ENCODE measurements at regions not wholly inside any gene's neighbourhood (a gene's known extent, or its start where the extent isn't known, plus 50 kb on each side); places are given as distances from the start of the nearest gene placed in this dataset.

GRCh38 chr6:95204178-95204577 lies 373.2 kb upstream of the MANEA start:
- H3K4me1 ChIP-seq (ENCODE audit: insufficient read depth, low read length, severe bottlenecking) = no peaks in the 10 kb centered on the region
- H2AFZ ChIP-seq (ENCODE audit: low read length) = no peak overlapping the region
- TF ChIP-seq CTCF (IDR thresholded peaks at IDR 0.05; ENCODE audit: low read length) (no peak), EZH2 (IDR thresholded peaks at IDR 0.05; ENCODE audit: borderline replicate concordance, low read length) (no peak)
- H3K9me2 ChIP-seq (ENCODE audit: low read depth, low read length) = no peaks in the 10 kb centered on the region
- no peaks in the 10 kb centered on the region for H3F3A ChIP-seq (ENCODE audit: insufficient read depth, low read length)
- no peaks in the 10 kb centered on the region for H3K27me3 ChIP-seq (ENCODE audit: insufficient read depth, low read length)
- no peak overlapping the region for H3K27ac ChIP-seq (ENCODE audit: low read depth, low read length, poor library complexity, severe bottlenecking)
- H3K79me2 ChIP-seq (ENCODE audit: insufficient read depth, low read length) = no peaks in the 10 kb centered on the region
- no peaks in the 10 kb centered on the region for H3K36me3 ChIP-seq (ENCODE audit: insufficient read depth, low read length)
- no peak overlapping the region for H3K4me3 ChIP-seq (ENCODE audit: low read depth, low read length, poor library complexity, severe bottlenecking)
- H3K4me2 ChIP-seq (ENCODE audit: low read length) = no peak overlapping the region
- H3K9me3 ChIP-seq (ENCODE audit: low read length) = no peaks in the 10 kb centered on the region
- no peaks in the 10 kb centered on the region; the same call in 1 of the 2 replicates for H4K20me1 ChIP-seq (ENCODE audit: insufficient read depth, low read length)
- H3K9ac ChIP-seq (ENCODE audit: low read length) = no peak overlapping the region

- TF ChIP-seq CTCF (IDR thresholded peaks at IDR 0.05; ENCODE audit: low read length) (no peak), EZH2 (IDR thresholded peaks at IDR 0.05; ENCODE audit: borderline replicate concordance, low read length) (no peak)
Observed at GRCh38 chr6:95208621-95209020, 368.7 kb upstream of the MANEA start.

GRCh38 chr6:95209074-95209473 lies 368.3 kb upstream of the MANEA start:
- H3K9ac ChIP-seq (ENCODE audit: low read length) = no peak overlapping the region
- H3F3A ChIP-seq (ENCODE audit: insufficient read depth, low read length) = no peaks in the 10 kb centered on the region
- H3K27me3 ChIP-seq (ENCODE audit: insufficient read depth, low read length) = no peaks in the 10 kb centered on the region
- no peaks in the 10 kb centered on the region for H3K9me2 ChIP-seq (ENCODE audit: low read depth, low read length)
- TF ChIP-seq CTCF (IDR thresholded peaks at IDR 0.05; ENCODE audit: low read length) (no peak), EZH2 (IDR thresholded peaks at IDR 0.05; ENCODE audit: borderline replicate concordance, low read length) (no peak)
- no peak overlapping the region for H3K4me2 ChIP-seq (ENCODE audit: low read length)
- H4K20me1 ChIP-seq (ENCODE audit: insufficient read depth, low read length) = no peaks in the 10 kb centered on the region
- H2AFZ ChIP-seq (ENCODE audit: low read length) = no peak overlapping the region
- no peaks in the 10 kb centered on the region for H3K36me3 ChIP-seq (ENCODE audit: insufficient read depth, low read length)
- no peaks in the 10 kb centered on the region for H3K79me2 ChIP-seq (ENCODE audit: insufficient read depth, low read length)
- no peaks in the 10 kb centered on the region for H3K4me1 ChIP-seq (ENCODE audit: insufficient read depth, low read length, severe bottlenecking)
- no peak overlapping the region for H3K4me3 ChIP-seq (ENCODE audit: low read depth, low read length, poor library complexity, severe bottlenecking)
- no peaks in the 10 kb centered on the region for H3K9me3 ChIP-seq (ENCODE audit: low read length)
- no peak overlapping the region for H3K27ac ChIP-seq (ENCODE audit: low read depth, low read length, poor library complexity, severe bottlenecking)

More at GRCh38 chr6:95208621-95209020, 368.7 kb upstream of the MANEA start:
- Histone ChIP-seq H3K4me2 (ENCODE audit: low read length) (no peak overlapping the region), H3F3A (ENCODE audit: insufficient read depth, low read length) (no peaks in the 10 kb centered on the region), H3K9me2 (ENCODE audit: low read depth, low read length) (no peaks in the 10 kb centered on the region), H4K20me1 (ENCODE audit: insufficient read depth, low read length) (no peaks in the 10 kb centered on the region), H2AFZ (ENCODE audit: low read length) (no peak overlapping the region), H3K9me3 (ENCODE audit: low read length) (no peaks in the 10 kb centered on the region), H3K79me2 (ENCODE audit: insufficient read depth, low read length) (no peaks in the 10 kb centered on the region), H3K4me1 (ENCODE audit: insufficient read depth, low read length, severe bottlenecking) (no peaks in the 10 kb centered on the region), H3K9ac (ENCODE audit: low read length) (no peak overlapping the region), H3K36me3 (ENCODE audit: insufficient read depth, low read length) (no peaks in the 10 kb centered on the region), H3K4me3 (ENCODE audit: low read depth, low read length, poor library complexity, severe bottlenecking) (no peak overlapping the region), H3K27me3 (ENCODE audit: insufficient read depth, low read length) (no peaks in the 10 kb centered on the region), H3K27ac (ENCODE audit: low read depth, low read length, poor library complexity, severe bottlenecking) (no peak overlapping the region)
